SK-N-SH (cell line): ENCODE measurements at regions not wholly inside any gene's neighbourhood (a gene's known extent, or its start where the extent isn't known, plus 50 kb on each side); places are given as distances from the start of the nearest gene placed in this dataset.

Experiments used
- CHD2 ChIP-seq: fragments of 150-350 bp; IDR thresholded peaks from 2 replicates; pipeline ENCODE4 v1.6.1; 2018; ENCODE audit warnings: low read length; ENCODE audit not compliant: partially characterized antibody
- NFIC ChIP-seq: IDR thresholded peaks from 2 replicates; pipeline ENCODE4 v1.4.0; 2012; ENCODE audit warnings: borderline replicate concordance
- SMC3 ChIP-seq: IDR thresholded peaks from 2 replicates; pipeline ENCODE4 v1.6.1; 2012; ENCODE audit warnings: low read depth, low read length, improper control_type of control experiment
- TF ChIP-seq, protein P1 (sequence below): fragments of 200-600 bp; sonication (generic); IDR thresholded peaks from 2 replicates; pipeline ENCODE4 v1.6.1; 2017; ENCODE audit warnings: antibody characterized with exemption, mild to moderate bottlenecking, moderate library complexity
- TF ChIP-seq, protein P2 (sequence below): IDR thresholded peaks from 2 replicates; pipeline ENCODE4 v1.4.0; 2012; ENCODE audit warnings: low read depth, borderline replicate concordance

DNA sequence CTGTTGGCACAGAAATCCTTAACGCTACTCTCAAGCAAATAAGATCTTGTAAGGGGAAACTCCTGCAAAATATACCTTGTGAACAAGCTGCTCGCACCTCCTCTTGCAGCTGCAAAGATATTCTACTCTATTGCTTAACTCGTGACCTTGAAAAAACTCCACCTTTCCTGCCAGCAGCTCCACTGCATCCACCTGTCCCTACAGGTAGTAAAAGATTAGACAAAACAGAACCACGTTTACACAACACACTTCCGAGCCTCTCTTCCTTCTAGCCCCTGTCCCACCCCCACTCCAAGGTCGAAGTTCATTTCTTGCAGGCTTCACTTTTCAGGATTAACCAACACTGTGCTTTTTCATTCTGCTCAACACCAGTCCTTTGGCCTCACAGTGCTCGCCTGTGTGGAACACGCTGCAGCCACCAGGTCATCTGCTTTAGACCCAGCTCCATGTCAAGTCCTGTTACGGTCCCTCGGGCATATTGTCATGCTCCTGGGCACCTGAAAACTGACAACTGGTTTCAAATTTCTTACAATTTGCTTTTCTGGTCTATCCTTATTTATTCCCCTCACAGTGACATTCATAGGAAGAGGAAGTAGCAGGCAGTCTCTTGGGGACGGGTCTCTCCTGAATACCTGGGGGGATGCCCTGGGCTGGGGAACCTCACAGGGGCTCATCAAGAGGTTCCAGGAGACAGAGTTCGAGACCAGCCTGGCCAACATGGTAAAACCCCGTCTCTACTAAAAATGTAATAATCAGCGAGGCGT, 165.8 kb upstream of the KLF14 start:
- TF ChIP-seq, protein P1, sequence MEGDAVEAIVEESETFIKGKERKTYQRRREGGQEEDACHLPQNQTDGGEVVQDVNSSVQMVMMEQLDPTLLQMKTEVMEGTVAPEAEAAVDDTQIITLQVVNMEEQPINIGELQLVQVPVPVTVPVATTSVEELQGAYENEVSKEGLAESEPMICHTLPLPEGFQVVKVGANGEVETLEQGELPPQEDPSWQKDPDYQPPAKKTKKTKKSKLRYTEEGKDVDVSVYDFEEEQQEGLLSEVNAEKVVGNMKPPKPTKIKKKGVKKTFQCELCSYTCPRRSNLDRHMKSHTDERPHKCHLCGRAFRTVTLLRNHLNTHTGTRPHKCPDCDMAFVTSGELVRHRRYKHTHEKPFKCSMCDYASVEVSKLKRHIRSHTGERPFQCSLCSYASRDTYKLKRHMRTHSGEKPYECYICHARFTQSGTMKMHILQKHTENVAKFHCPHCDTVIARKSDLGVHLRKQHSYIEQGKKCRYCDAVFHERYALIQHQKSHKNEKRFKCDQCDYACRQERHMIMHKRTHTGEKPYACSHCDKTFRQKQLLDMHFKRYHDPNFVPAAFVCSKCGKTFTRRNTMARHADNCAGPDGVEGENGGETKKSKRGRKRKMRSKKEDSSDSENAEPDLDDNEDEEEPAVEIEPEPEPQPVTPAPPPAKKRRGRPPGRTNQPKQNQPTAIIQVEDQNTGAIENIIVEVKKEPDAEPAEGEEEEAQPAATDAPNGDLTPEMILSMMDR, result no peak
- TF ChIP-seq NFIC (no peak), SMC3 (no peak), CHD2 (no peak)
- TF ChIP-seq, protein P2, sequence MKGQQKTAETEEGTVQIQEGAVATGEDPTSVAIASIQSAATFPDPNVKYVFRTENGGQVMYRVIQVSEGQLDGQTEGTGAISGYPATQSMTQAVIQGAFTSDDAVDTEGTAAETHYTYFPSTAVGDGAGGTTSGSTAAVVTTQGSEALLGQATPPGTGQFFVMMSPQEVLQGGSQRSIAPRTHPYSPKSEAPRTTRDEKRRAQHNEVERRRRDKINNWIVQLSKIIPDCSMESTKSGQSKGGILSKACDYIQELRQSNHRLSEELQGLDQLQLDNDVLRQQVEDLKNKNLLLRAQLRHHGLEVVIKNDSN, result no peak
